BLaER1 treated with 17β-estradiol and CSF1 and Interleukin-3, amounts not matched to agents 10 nM and 100 nM (cell line): ENCODE measurements at regions not wholly inside any gene's neighbourhood (a gene's known extent, or its start where the extent isn't known, plus 50 kb on each side); places are given as distances from the start of the nearest gene placed in this dataset.

ENCODE experiments used
- H3K27ac ChIP-seq, 11 experiments: shearing (Covaris generic); formaldehyde crosslinking; 2 replicates each; pipeline ENCODE4 v1.8.1; 2022
- H3K27me3 ChIP-seq, 11 experiments: shearing (Covaris generic); formaldehyde crosslinking; 2 replicates each; pipeline ENCODE4 v1.8.1; 2022
- H3K36me3 ChIP-seq, 11 experiments: shearing (Covaris generic); formaldehyde crosslinking; 2 replicates each; pipeline ENCODE4 v1.8.1; 2022
- H3K4me1 ChIP-seq, 10 experiments: shearing (Covaris generic); formaldehyde crosslinking; 2 replicates each; pipeline ENCODE4 v1.8.1; 2022
- H3K4me2 ChIP-seq, 11 experiments: shearing (Covaris generic); formaldehyde crosslinking; 2 replicates each; pipeline ENCODE4 v1.8.1; 2022
- H3K4me3 ChIP-seq, 10 experiments: shearing (Covaris generic); formaldehyde crosslinking; 2 replicates each; pipeline ENCODE4 v1.8.1; 2022
- H3K9ac ChIP-seq, 11 experiments: shearing (Covaris generic); formaldehyde crosslinking; 2 replicates each; pipeline ENCODE4 v1.8.1; 2022
- H3K9me3 ChIP-seq, 11 experiments: shearing (Covaris generic); formaldehyde crosslinking; replicated peaks in 1 of 11; 2 replicates each; pipeline ENCODE4 v1.8.1; 2022
- H4K20me1 ChIP-seq, 11 experiments: shearing (Covaris generic); formaldehyde crosslinking; 2 replicates each; pipeline ENCODE4 v1.8.1; 2022
- Cebpa-rat ChIP-seq, 11 experiments: shearing (Covaris generic); IDR thresholded peaks; 2 replicates each; pipeline ENCODE4 v1.8.1; 2022

DNA sequence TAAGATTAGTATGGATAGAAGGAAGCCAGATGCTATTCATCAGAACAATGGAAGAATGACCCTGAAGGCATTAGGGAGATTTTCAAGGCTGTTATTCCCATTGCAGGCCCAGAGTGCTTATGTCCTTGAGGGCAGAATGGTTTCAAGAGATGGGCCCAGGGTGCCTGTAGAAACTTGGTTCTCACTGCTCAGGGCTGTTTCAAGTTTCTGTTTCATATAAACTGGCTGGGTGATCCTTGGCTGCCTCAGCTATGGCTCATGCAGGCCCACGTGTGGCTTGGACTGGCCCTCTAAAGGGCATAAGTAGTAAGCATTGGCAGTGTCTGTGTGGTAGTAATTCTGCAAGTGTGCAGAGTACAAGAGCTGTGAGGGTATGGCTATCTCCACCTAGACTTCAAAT lies 540.9 kb upstream of the MAN1A1 start:
- no peak for TF ChIP-seq Cebpa-rat (IDR thresholded peaks at IDR 0.05)
- Histone ChIP-seq H3K9ac (no peak overlapping the region), H3K36me3 (no peaks in the 10 kb centered on the region), H3K4me1 (0 out of 20 replicates have a peak, but pooled peaks cover 0 to 3% (median 0%) of the 10 kb centered on the region in 10 experiments), H3K4me3 (no peak overlapping the region), H3K27ac (no peak overlapping the region), H4K20me1 (no peaks in the 10 kb centered on the region), H3K9me3 (no peaks in the 10 kb centered on the region), H3K27me3 (no peaks in the 10 kb centered on the region), H3K4me2 (no peak overlapping the region)

DNA sequence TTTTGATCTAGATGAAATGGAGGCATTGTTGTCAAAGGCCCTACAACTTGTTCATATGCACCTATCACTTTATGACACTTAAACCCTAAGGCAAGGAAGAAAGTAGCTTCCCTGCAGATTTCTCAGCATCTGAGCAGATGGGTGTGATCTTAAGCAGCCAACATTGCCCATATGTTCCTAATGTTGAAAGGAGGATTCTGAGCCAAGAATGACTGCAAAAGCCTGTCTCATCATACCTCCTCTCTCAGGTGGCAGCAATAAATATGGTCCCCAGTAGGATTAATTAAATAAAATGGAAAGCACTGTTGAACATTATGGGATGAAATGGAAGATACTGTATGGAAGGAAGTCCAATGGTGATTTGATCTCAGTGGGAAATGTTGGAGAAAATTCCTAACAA lies 538.1 kb upstream of the MAN1A1 start:
- no peak overlapping the region for H3K27ac ChIP-seq
- TF ChIP-seq Cebpa-rat (IDR thresholded peaks at IDR 0.05), result no peak

GRCh38 chr6:119881416-119881815 lies 531.9 kb upstream of the MAN1A1 start:
- no peak overlapping the region for H3K9ac ChIP-seq
- H3K36me3 ChIP-seq, result no peaks in the 10 kb centered on the region
- no peak for TF ChIP-seq Cebpa-rat (IDR thresholded peaks at IDR 0.05)
- H4K20me1 ChIP-seq, result no peaks in the 10 kb centered on the region
- H3K4me3 ChIP-seq, result no peak overlapping the region
- 0 out of 20 replicates have a peak, but pooled peaks cover 0 to 6% (median 0%) of the 10 kb centered on the region in 10 experiments for H3K4me1 ChIP-seq
- H3K4me2 ChIP-seq, result no peak overlapping the region
- H3K27ac ChIP-seq, result no peak overlapping the region
- H3K9me3 ChIP-seq, result peaks cover 0 to 15% (median 0%) of the 10 kb centered on the region in 11 experiments; a peak in 3 of 22 replicates
- H3K27me3 ChIP-seq, result no peaks in the 10 kb centered on the region

More for the DNA sequence above, 538.1 kb upstream of the MAN1A1 start:
- Histone ChIP-seq H3K4me3 (no peak overlapping the region), H3K4me1 (0 out of 20 replicates have a peak, but pooled peaks cover 0 to 6% (median 0%) of the 10 kb centered on the region in 10 experiments), H3K9ac (no peak overlapping the region), H3K27me3 (no peaks in the 10 kb centered on the region), H3K9me3 (peaks cover 0 to 13% (median 0%) of the 10 kb centered on the region in 11 experiments; a peak in 3 of 22 replicates), H3K4me2 (no peak overlapping the region), H4K20me1 (no peaks in the 10 kb centered on the region), H3K36me3 (no peaks in the 10 kb centered on the region)

DNA sequence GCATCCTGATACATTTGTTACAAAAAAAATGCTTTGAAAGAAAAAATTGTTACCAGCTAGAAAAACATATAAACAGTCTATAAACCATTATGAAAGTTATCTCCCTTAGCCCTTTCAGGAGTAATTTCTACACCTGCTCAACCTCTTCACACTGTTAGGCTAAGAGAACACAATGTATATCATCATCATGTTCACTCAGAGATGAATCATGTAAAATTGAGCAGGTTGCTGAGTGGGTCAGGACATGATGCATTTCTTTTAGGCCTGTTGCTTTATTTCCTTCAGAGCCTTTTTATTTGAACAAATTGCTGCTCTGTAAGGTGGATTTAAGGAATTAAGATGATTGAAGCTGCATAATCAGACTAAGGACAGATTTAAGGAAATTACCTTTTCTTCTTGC lies 531.3 kb upstream of the MAN1A1 start:
- H3K27me3 ChIP-seq, result no peaks in the 10 kb centered on the region
- H3K4me3 ChIP-seq, result no peak overlapping the region
- 0 out of 20 replicates have a peak, but pooled peaks cover 0 to 6% (median 0%) of the 10 kb centered on the region in 10 experiments for H3K4me1 ChIP-seq
- peaks cover 0 to 15% (median 0%) of the 10 kb centered on the region in 11 experiments; a peak in 3 of 22 replicates for H3K9me3 ChIP-seq
- H3K36me3 ChIP-seq, result no peaks in the 10 kb centered on the region
- no peak overlapping the region for H3K27ac ChIP-seq
- TF ChIP-seq Cebpa-rat (IDR thresholded peaks at IDR 0.05), result no peak
- no peaks in the 10 kb centered on the region for H4K20me1 ChIP-seq
- no peak overlapping the region for H3K4me2 ChIP-seq
- H3K9ac ChIP-seq, result no peak overlapping the region

DNA sequence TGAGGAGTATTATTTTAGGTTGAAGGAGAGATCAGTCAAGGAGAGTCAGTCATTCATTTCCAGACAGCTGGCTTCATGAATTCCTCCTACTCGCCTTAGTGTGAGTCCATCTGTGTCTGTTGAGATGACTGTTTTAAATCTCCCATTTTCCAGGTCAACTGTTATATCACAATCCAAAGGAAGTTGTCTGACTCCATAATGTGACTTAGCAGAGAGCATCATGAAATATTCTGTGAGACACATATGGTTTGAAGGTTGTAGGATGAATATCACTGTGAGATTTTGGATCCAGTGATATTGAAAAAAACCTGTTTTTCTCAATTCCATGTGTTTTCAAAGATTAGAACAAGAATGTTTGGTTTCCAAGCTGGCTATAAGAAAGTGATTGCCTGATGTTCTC lies 530.2 kb upstream of the MAN1A1 start:
- H3K4me1 ChIP-seq, result no peaks in the 10 kb centered on the region
- H3K9ac ChIP-seq, result no peak overlapping the region
- H3K27me3 ChIP-seq, result no peaks in the 10 kb centered on the region
- peaks cover 0 to 15% (median 0%) of the 10 kb centered on the region in 11 experiments; a peak in 3 of 22 replicates for H3K9me3 ChIP-seq
- no peak overlapping the region for H3K27ac ChIP-seq
- H3K4me3 ChIP-seq, result no peak overlapping the region
- TF ChIP-seq Cebpa-rat (IDR thresholded peaks at IDR 0.05), result no peak
- H4K20me1 ChIP-seq, result no peaks in the 10 kb centered on the region
- H3K36me3 ChIP-seq, result no peaks in the 10 kb centered on the region
- no peak overlapping the region for H3K4me2 ChIP-seq

GRCh38 chr6:119874381-119874780 lies 524.8 kb upstream of the MAN1A1 start:
- no peak overlapping the region for H3K9ac ChIP-seq
- no peak overlapping the region for H3K4me3 ChIP-seq
- no peaks in the 10 kb centered on the region for H4K20me1 ChIP-seq
- peaks cover 0 to 4% (median 0%) of the 10 kb centered on the region in 10 experiments; a peak in 1 of 20 replicates for H3K4me1 ChIP-seq
- H3K27me3 ChIP-seq, result no peaks in the 10 kb centered on the region
- no peak overlapping the region for H3K27ac ChIP-seq
- H3K36me3 ChIP-seq, result no peaks in the 10 kb centered on the region
- TF ChIP-seq Cebpa-rat (IDR thresholded peaks at IDR 0.05), result no peak
- H3K9me3 ChIP-seq, result no peaks in the 10 kb centered on the region
- H3K4me2 ChIP-seq, result no peak overlapping the region

DNA sequence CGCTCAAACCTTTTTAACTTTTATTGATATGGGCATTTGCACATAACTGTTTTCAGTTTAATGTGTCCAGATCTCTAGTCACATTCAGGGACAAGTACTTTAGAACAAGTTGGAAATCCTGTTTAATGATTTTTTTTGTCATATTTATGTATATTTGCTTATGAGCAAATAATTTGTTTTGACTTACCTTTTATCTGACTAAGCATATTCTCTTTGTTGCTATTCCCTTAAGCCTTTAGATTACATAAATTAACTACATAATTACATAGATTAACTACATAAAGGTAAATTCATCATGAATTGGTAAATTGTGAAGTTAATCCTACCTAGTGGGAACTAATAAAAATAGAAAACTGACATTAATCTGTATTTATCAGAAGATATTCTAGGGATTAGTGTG lies 523.5 kb upstream of the MAN1A1 start:
- no peaks in the 10 kb centered on the region for H3K36me3 ChIP-seq
- no peak for TF ChIP-seq Cebpa-rat (IDR thresholded peaks at IDR 0.05)
- H3K27me3 ChIP-seq, result no peaks in the 10 kb centered on the region
- H4K20me1 ChIP-seq, result no peaks in the 10 kb centered on the region
- peaks cover 0 to 4% (median 0%) of the 10 kb centered on the region in 10 experiments; a peak in 1 of 20 replicates for H3K4me1 ChIP-seq
- no peak overlapping the region for H3K27ac ChIP-seq
- H3K9ac ChIP-seq, result no peak overlapping the region
- no peak overlapping the region for H3K4me3 ChIP-seq
- H3K9me3 ChIP-seq, result no peaks in the 10 kb centered on the region
- H3K4me2 ChIP-seq, result no peak overlapping the region

DNA sequence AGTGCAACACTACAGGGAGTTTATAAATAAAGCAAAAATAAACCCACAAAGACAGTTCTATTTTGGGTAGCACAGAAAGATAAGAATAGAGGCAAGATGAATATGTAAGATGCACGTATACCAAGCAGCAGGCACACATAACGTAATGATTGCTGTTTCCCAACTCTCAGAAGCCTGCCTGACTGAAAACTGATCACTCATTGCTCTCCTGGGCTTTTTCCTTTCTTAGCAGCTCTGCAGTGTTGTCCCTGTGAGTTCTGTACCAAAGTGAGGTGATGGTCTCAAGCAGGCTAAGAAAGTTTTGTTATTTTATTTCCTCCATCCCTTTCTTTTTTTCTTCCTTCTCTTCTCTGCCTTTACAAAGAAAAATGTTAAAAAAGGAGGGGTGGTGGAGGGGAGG lies 522.0 kb upstream of the MAN1A1 start:
- peak overlapping the region in 1 of 11 experiments; percentile 34; a peak in 3 of 22 replicates for H3K4me2 ChIP-seq
- no peak overlapping the region for H3K9ac ChIP-seq
- no peak for TF ChIP-seq Cebpa-rat (IDR thresholded peaks at IDR 0.05)
- H3K36me3 ChIP-seq, result no peaks in the 10 kb centered on the region
- no peak overlapping the region for H3K27ac ChIP-seq
- peaks cover 0 to 6% (median 0%) of the 10 kb centered on the region in 11 experiments; a peak in 2 of 22 replicates for H3K9me3 ChIP-seq
- H4K20me1 ChIP-seq, result no peaks in the 10 kb centered on the region
- peaks cover 0 to 4% (median 0%) of the 10 kb centered on the region in 10 experiments; a peak in 1 of 20 replicates for H3K4me1 ChIP-seq
- H3K4me3 ChIP-seq, result no peak overlapping the region
- H3K27me3 ChIP-seq, result no peaks in the 10 kb centered on the region

DNA sequence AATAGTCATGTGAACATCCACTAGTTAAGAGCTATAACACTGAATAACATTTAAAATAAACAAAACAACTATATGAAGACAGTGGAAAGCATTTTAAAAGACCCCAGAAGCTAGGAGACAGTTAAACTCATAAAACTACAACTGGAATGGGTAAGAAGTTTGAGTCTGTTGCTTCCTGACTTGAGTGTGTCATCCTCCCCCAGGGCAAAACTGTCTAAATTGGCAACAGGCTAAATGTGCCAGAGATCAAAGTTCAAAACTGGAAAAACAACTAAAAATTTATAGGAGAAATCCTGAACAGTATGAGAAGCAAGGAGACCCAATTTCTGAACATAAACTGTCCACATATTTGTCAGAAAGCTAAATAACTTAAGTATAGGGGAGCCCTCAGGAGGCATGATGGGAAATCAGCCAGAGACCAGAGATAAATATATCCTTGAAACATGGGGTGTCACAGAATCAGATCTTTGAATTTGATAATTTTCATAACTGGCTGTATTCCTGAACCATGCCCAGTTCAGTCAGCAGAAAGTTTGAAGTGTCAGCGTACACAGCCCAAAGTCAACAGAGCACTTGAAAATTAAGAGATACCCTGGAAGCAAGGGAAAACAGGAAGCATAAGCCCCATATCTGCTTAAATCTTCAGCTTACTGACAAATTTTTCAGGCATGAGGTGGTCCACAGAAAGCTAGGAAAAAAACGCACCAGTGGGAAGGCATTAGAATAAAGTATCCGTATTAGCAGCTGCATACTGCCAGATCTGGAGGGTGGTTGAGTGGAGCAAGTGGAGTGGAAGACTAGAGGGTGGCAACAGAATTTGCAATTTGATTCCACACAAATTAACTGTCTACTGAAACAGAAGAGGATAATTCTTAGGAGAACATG lies 516.1 kb upstream of the MAN1A1 start:
- Histone ChIP-seq H3K4me2 (no peak overlapping the region), H3K36me3 (no peaks in the 10 kb centered on the region), H3K9ac (no peak overlapping the region), H3K9me3 (peaks cover 0 to 12% (median 7%) of the 10 kb centered on the region in 11 experiments; a peak in 11 of 22 replicates), H3K4me3 (no peak overlapping the region), H3K27ac (no peak overlapping the region), H3K27me3 (no peaks in the 10 kb centered on the region), H3K4me1 (no peaks in the 10 kb centered on the region), H4K20me1 (no peaks in the 10 kb centered on the region)
- TF ChIP-seq Cebpa-rat (IDR thresholded peaks at IDR 0.05), result no peak
